ENCODE measurements at regions not wholly inside any gene's neighbourhood (a gene's known extent, or its start where the extent isn't known, plus 50 kb on each side); places are given as distances from the start of the nearest gene placed in this dataset.

GRCh38 chr12:39161465-39162085 is 256.2 kb upstream of the CPNE8 start:
- TF ChIP-seq CTCF (IDR thresholded peaks at IDR 0.05): no peak
- no peak for TF ChIP-seq POLR2A (IDR thresholded peaks at IDR 0.05)
- no peak for TF ChIP-seq EP300 (IDR thresholded peaks at IDR 0.05)
